ENCODE measurements at regions not wholly inside any gene's neighbourhood (a gene's known extent, or its start where the extent isn't known, plus 50 kb on each side); places are given as distances from the start of the nearest gene placed in this dataset.

GRCh38 chr7:153541903-153542302 lies 510.3 kb upstream of the DPP6 start:
- TF ChIP-seq CTCF (IDR thresholded peaks at IDR 0.05) (no peak), EP300 (IDR thresholded peaks at IDR 0.05; ENCODE audit: low read depth) (no peak), POLR2A (IDR thresholded peaks at IDR 0.05) (no peak)
